Loucy (cell line): ENCODE measurements at regions not wholly inside any gene's neighbourhood (a gene's known extent, or its start where the extent isn't known, plus 50 kb on each side); places are given as distances from the start of the nearest gene placed in this dataset.

Experiments
- H2AFZ ChIP-seq: fragments of 200-600 bp; sonication (generic); 2 replicates; pipeline ENCODE4 v1.6.0; 2016; ENCODE audit warnings: antibody characterized with exemption, mild to moderate bottlenecking, low read length, moderate library complexity
- H3F3A ChIP-seq: fragments of 200-600 bp; 2 replicates; pipeline ENCODE4 v1.6.0; 2016; ENCODE audit warnings: antibody characterized with exemption, low read depth, mild to moderate bottlenecking
- H3K27me3 ChIP-seq: fragments of 200-600 bp; sonication (generic); 2 replicates; pipeline ENCODE4 v1.6.1; 2014; ENCODE audit warnings: low read length, mild to moderate bottlenecking; ENCODE audit not compliant: insufficient read depth, poor library complexity, severe bottlenecking
- H3K36me3 ChIP-seq: fragments of 200-600 bp; sonication (generic); 2 replicates; pipeline ENCODE4 v1.6.1; 2016; ENCODE audit warnings: low read length; ENCODE audit not compliant: insufficient read depth
- H3K4me1 ChIP-seq: fragments of 200-600 bp; sonication (generic); 2 replicates; pipeline ENCODE4 v1.5.1; 2014; ENCODE audit warnings: low read length, mild to moderate bottlenecking; ENCODE audit not compliant: insufficient read depth, poor library complexity, severe bottlenecking
- H3K4me2 ChIP-seq: fragments of 200-600 bp; sonication (generic); 2 replicates; pipeline ENCODE4 v1.6.0; 2014; ENCODE audit warnings: antibody characterized with exemption, low read length, low read depth, mild to moderate bottlenecking; ENCODE audit not compliant: poor library complexity, severe bottlenecking
- H3K4me3 ChIP-seq: fragments of 200-600 bp; sonication (generic); 2 replicates; pipeline ENCODE4 v1.5.1; 2014; ENCODE audit warnings: low read length, mild to moderate bottlenecking, mixed read lengths; ENCODE audit not compliant: poor library complexity, severe bottlenecking
- H3K79me2 ChIP-seq: fragments of 200-600 bp; sonication (generic); 2 replicates; pipeline ENCODE4 v1.6.1; 2014; ENCODE audit warnings: low read length; ENCODE audit not compliant: insufficient read depth
- H3K9ac ChIP-seq: fragments of 200-600 bp; sonication (generic); 2 replicates; pipeline ENCODE4 v1.6.0; 2014; ENCODE audit warnings: mild to moderate bottlenecking, low read depth, low read length, moderate library complexity; ENCODE audit not compliant: poor library complexity, severe bottlenecking
- H3K9me2 ChIP-seq: fragments of 200-600 bp; sonication (generic); replicated peaks from 2 replicates; pipeline ENCODE4 v1.6.1; 2016; ENCODE audit warnings: low read depth, low read length, mixed read lengths
- H3K9me3 ChIP-seq: fragments of 200-600 bp; sonication (generic); 2 replicates; pipeline ENCODE4 v1.6.1; 2014; ENCODE audit warnings: mild to moderate bottlenecking, antibody characterized with exemption, low read length, low read depth; ENCODE audit not compliant: insufficient read depth
- H4K20me1 ChIP-seq: fragments of 200-600 bp; sonication (generic); 2 replicates; pipeline ENCODE4 v1.6.0; 2014; ENCODE audit warnings: antibody characterized with exemption, low read length, mild to moderate bottlenecking; ENCODE audit not compliant: insufficient read depth, poor library complexity, severe bottlenecking
- EZH2phosphoT487 ChIP-seq: fragments of 200-600 bp; IDR thresholded peaks from 2 replicates; pipeline ENCODE4 v1.6.1; 2018; ENCODE audit warnings: antibody characterized with exemption, mild to moderate bottlenecking, moderate library complexity, borderline replicate concordance
- TF ChIP-seq, protein P1 (sequence below): fragments of 200-600 bp; sonication (generic); conservative IDR thresholded peaks from 2 replicates; pipeline ENCODE4 v1.5.1; 2014; ENCODE audit warnings: mild to moderate bottlenecking, antibody characterized with exemption, low read length

- Histone ChIP-seq H2AFZ (no peak overlapping the region), H3K4me1 (no peaks in the 10 kb centered on the region), H3K9me3 (no peaks in the 10 kb centered on the region), H3K36me3 (no peaks in the 10 kb centered on the region), H3K9ac (no peak overlapping the region), H3K9me2 (no peaks in the 10 kb centered on the region), H4K20me1 (no peaks in the 10 kb centered on the region), H3K4me2 (no peak overlapping the region), H3F3A (no peaks in the 10 kb centered on the region), H3K4me3 (no peak overlapping the region), H3K79me2 (no peaks in the 10 kb centered on the region), H3K27me3 (no peaks in the 10 kb centered on the region)
- TF ChIP-seq, protein P1, sequence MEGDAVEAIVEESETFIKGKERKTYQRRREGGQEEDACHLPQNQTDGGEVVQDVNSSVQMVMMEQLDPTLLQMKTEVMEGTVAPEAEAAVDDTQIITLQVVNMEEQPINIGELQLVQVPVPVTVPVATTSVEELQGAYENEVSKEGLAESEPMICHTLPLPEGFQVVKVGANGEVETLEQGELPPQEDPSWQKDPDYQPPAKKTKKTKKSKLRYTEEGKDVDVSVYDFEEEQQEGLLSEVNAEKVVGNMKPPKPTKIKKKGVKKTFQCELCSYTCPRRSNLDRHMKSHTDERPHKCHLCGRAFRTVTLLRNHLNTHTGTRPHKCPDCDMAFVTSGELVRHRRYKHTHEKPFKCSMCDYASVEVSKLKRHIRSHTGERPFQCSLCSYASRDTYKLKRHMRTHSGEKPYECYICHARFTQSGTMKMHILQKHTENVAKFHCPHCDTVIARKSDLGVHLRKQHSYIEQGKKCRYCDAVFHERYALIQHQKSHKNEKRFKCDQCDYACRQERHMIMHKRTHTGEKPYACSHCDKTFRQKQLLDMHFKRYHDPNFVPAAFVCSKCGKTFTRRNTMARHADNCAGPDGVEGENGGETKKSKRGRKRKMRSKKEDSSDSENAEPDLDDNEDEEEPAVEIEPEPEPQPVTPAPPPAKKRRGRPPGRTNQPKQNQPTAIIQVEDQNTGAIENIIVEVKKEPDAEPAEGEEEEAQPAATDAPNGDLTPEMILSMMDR: no peak
- no peak for TF ChIP-seq EZH2phosphoT487
Measured at GRCh38 chr18:57854726-57855125, 51.6 kb upstream of the ATP8B1 start.

DNA sequence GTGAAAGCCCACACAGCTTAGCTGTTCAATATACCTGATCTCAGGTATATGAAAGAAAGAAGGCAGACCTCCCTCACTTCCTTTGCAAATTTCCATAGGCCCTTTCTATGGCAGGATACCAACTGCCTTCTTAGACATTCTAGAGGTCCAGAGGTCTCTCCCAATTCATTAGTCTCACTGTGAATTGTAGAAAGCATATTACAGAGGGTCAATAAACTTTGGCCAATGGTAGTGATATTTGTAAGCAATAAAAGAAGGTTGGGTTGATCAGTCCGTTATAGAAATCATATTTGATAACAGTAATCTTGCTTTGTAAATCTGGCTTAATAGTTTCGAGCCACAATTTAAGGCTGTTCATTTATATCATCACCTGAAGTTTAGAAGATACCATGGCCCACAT is 50.7 kb upstream of the ATP8B1 start:
- Histone ChIP-seq H3K4me3 (no peak overlapping the region), H3K9ac (no peak overlapping the region), H3K4me1 (no peaks in the 10 kb centered on the region), H3F3A (no peaks in the 10 kb centered on the region), H3K9me3 (no peaks in the 10 kb centered on the region), H3K9me2 (no peaks in the 10 kb centered on the region), H3K79me2 (no peaks in the 10 kb centered on the region), H4K20me1 (no peaks in the 10 kb centered on the region), H3K4me2 (no peak overlapping the region), H3K27me3 (no peaks in the 10 kb centered on the region), H2AFZ (no peak overlapping the region), H3K36me3 (no peaks in the 10 kb centered on the region)
- TF ChIP-seq EZH2phosphoT487: no peak
- TF ChIP-seq, protein P1: no peak

GRCh38 chr18:57853133-57853532 is 50.0 kb upstream of the ATP8B1 start:
- Histone ChIP-seq H3K9me3 (no peaks in the 10 kb centered on the region), H3K27me3 (no peaks in the 10 kb centered on the region), H3K4me3 (no peak overlapping the region), H3K36me3 (no peaks in the 10 kb centered on the region), H3K9ac (no peak overlapping the region), H2AFZ (no peak overlapping the region), H3K4me1 (no peaks in the 10 kb centered on the region), H3K9me2 (no peaks in the 10 kb centered on the region), H3F3A (no peaks in the 10 kb centered on the region), H3K4me2 (no peak overlapping the region), H3K79me2 (no peaks in the 10 kb centered on the region), H4K20me1 (no peaks in the 10 kb centered on the region)
- TF ChIP-seq EZH2phosphoT487: no peak
- TF ChIP-seq, protein P1: no peak
